ENCODE measurements at regions not wholly inside any gene's neighbourhood (a gene's known extent, or its start where the extent isn't known, plus 50 kb on each side); places are given as distances from the start of the nearest gene placed in this dataset.

GRCh38 chr5:79183011-79183410 is 52.9 kb upstream of the JMY start:
- no peak for FAIRE-seq
- 52% methylated on average over 5 of the region's 5 CpGs for WGBS (ENCODE audit: low lambda C conversion rate)
- ATAC-seq = no peak
- ChIA-PET CTCF (ENCODE audit: low intra/inter-chr PET ratio, low total read pairs) (no interaction called here), POLR2A (no interaction called here)
- TF ChIP-seq ZNF678 (CRISPR knock-in tag; IDR thresholded peaks at IDR 0.05) = no peak
- no peak for TF ChIP-seq ZFP41 (CRISPR knock-in tag; IDR thresholded peaks at IDR 0.05; ENCODE audit: borderline replicate concordance)
- H3K4me3 ChIP-seq (replicated peaks in 1 of 3; ENCODE audit: insufficient read depth in 1 of 3, low read depth in 2 of 3, low read length in 3 of 3) = no peak overlapping the region
- DNase-seq (ENCODE audit: low spot score) = no peak
- no peaks in the 10 kb centered on the region for H3K9me3 ChIP-seq (ENCODE audit: low read length)
- H3K4me2 ChIP-seq (ENCODE audit: low read depth, low read length) = no peak overlapping the region
- in situ Hi-C loops (cut with HindIII; ENCODE audit: extremely low pct_ligation_motif_present, low pct_unique_long_range_greater_than_20kb) (no loop called here), intact Hi-C loops (cut with micrococcal nuclease; ENCODE audit: unreplicated experiment) (no loop called here)
- H3K27ac ChIP-seq (ENCODE audit: extremely low read length, insufficient read depth, low read length) = no peak overlapping the region
- BruUV-seq (replicated peaks) = no TSS peak
- no peak overlapping the region for H2AFZ ChIP-seq (ENCODE audit: low read length)
- H3K4me1 ChIP-seq (ENCODE audit: insufficient read depth, low read length) = no peaks in the 10 kb centered on the region
- H3K27me3 ChIP-seq (ENCODE audit: control insufficient read depth in 1 of 2, insufficient read depth in 2 of 2, low read length in 2 of 2) = no peaks in the 10 kb centered on the region
- no peaks in the 10 kb centered on the region for H4K20me1 ChIP-seq (ENCODE audit: insufficient read depth, low read length)
- H3K79me2 ChIP-seq (ENCODE audit: insufficient read depth, low read length) = no peaks in the 10 kb centered on the region
- no peaks in the 10 kb centered on the region for H3K36me3 ChIP-seq (replicated peaks in 1 of 2; ENCODE audit: control insufficient read depth in 1 of 2, insufficient read depth in 2 of 2, low read length in 2 of 2)
- no peak overlapping the region for H3K9ac ChIP-seq (ENCODE audit: insufficient read depth, low read depth, low read length)

- no peak overlapping the region for H3K27ac ChIP-seq (ENCODE audit: extremely low read length, insufficient read depth, low read length)
- DNase-seq (ENCODE audit: low spot score) = no peak
- H3K36me3 ChIP-seq (replicated peaks in 1 of 2; ENCODE audit: control insufficient read depth in 1 of 2, insufficient read depth in 2 of 2, low read length in 2 of 2) = no peaks in the 10 kb centered on the region
- POLR2A ChIA-PET = no interaction called here
- H3K4me3 ChIP-seq (replicated peaks in 1 of 3; ENCODE audit: insufficient read depth in 1 of 3, low read depth in 2 of 3, low read length in 3 of 3) = no peak overlapping the region
- H3K4me1 ChIP-seq (ENCODE audit: insufficient read depth, low read length) = no peaks in the 10 kb centered on the region
- no peak overlapping the region for H3K4me2 ChIP-seq (ENCODE audit: low read depth, low read length)
- no TSS peak for BruUV-seq (replicated peaks)
- WGBS (ENCODE audit: low lambda C conversion rate) = 15% methylated on average over 1 of the region's 1 CpG
- H3K79me2 ChIP-seq (ENCODE audit: insufficient read depth, low read length) = no peaks in the 10 kb centered on the region
- in situ Hi-C loops (cut with HindIII; ENCODE audit: extremely low pct_ligation_motif_present, low pct_unique_long_range_greater_than_20kb) (no loop called here), intact Hi-C loops (cut with micrococcal nuclease; ENCODE audit: unreplicated experiment) (no loop called here)
- CTCF ChIA-PET (ENCODE audit: low intra/inter-chr PET ratio, low total read pairs) = no interaction called here
- no peaks in the 10 kb centered on the region for H4K20me1 ChIP-seq (ENCODE audit: insufficient read depth, low read length)
- H2AFZ ChIP-seq (ENCODE audit: low read length) = no peak overlapping the region
- FAIRE-seq = no peak
- H3K27me3 ChIP-seq (ENCODE audit: control insufficient read depth in 1 of 2, insufficient read depth in 2 of 2, low read length in 2 of 2) = no peaks in the 10 kb centered on the region
- no peaks in the 10 kb centered on the region for H3K9me3 ChIP-seq (ENCODE audit: low read length)
- no peak overlapping the region for H3K9ac ChIP-seq (ENCODE audit: insufficient read depth, low read depth, low read length)
- no peak for ATAC-seq
- TF ChIP-seq ZNF10 (CRISPR knock-in tag; IDR thresholded peaks at IDR 0.05; ENCODE audit: borderline replicate concordance, low read depth) = no peak
- TF ChIP-seq ZNF619 (CRISPR knock-in tag; IDR thresholded peaks at IDR 0.05) = no peak
- TF ChIP-seq JDP2 (CRISPR knock-in tag; IDR thresholded peaks at IDR 0.05; ENCODE audit: borderline replicate concordance) = no peak
- no peak for TF ChIP-seq MTERF4 (CRISPR knock-in tag; IDR thresholded peaks at IDR 0.05)
- TF ChIP-seq ONECUT2 (CRISPR knock-in tag; IDR thresholded peaks at IDR 0.05) = no peak
- TF ChIP-seq POLR2G (IDR thresholded peaks at IDR 0.05; ENCODE audit: low read depth, low read length) = no peak
- no peak for TF ChIP-seq ZNF670 (CRISPR knock-in tag; IDR thresholded peaks at IDR 0.05; ENCODE audit: borderline replicate concordance)
- no peak for TF ChIP-seq ZNF362 (CRISPR knock-in tag; IDR thresholded peaks at IDR 0.05; ENCODE audit: borderline replicate concordance)
- no peak for TF ChIP-seq ZNF343 (CRISPR knock-in tag; IDR thresholded peaks at IDR 0.05)
- TF ChIP-seq DMTF1 (CRISPR knock-in tag; IDR thresholded peaks at IDR 0.05) = no peak
- no peak for TF ChIP-seq ZSCAN20 (CRISPR knock-in tag; IDR thresholded peaks at IDR 0.05; ENCODE audit: borderline replicate concordance)
- TF ChIP-seq, protein P1, sequence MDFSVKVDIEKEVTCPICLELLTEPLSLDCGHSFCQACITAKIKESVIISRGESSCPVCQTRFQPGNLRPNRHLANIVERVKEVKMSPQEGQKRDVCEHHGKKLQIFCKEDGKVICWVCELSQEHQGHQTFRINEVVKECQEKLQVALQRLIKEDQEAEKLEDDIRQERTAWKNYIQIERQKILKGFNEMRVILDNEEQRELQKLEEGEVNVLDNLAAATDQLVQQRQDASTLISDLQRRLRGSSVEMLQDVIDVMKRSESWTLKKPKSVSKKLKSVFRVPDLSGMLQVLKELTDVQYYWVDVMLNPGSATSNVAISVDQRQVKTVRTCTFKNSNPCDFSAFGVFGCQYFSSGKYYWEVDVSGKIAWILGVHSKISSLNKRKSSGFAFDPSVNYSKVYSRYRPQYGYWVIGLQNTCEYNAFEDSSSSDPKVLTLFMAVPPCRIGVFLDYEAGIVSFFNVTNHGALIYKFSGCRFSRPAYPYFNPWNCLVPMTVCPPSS (IDR thresholded peaks at IDR 0.05) = no peak
Observed at GRCh38 chr5:79183617-79184016, 52.3 kb upstream of the JMY start.

Measured in HepG2 (cell line).